ENCODE measurements at regions not wholly inside any gene's neighbourhood (a gene's known extent, or its start where the extent isn't known, plus 50 kb on each side); places are given as distances from the start of the nearest gene placed in this dataset.

DNA sequence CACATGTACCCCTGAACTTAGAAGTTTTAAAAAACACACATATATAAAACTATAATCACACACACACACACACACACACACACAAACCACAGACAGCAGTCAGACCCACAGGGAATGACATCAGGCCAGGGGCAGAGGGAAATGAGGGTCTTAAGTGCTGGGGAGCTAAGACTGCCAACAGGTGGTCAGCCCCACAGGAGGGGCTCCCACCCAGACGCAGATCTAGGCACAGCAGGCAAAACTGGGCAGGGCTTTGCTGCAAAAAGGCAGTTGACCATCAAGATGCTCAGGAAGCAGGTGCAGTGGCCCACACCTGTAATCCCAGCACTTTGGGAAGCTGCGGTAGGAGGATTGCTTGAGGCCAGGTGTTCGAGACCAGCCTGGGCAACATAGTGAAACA, 121.0 kb upstream of the LSM14A start:
- no peak for DNase-seq (ENCODE audit: low read depth)
- no peak overlapping the region for H3K4me3 ChIP-seq (ENCODE audit: low read depth, low read length)
- TF ChIP-seq, protein P1, sequence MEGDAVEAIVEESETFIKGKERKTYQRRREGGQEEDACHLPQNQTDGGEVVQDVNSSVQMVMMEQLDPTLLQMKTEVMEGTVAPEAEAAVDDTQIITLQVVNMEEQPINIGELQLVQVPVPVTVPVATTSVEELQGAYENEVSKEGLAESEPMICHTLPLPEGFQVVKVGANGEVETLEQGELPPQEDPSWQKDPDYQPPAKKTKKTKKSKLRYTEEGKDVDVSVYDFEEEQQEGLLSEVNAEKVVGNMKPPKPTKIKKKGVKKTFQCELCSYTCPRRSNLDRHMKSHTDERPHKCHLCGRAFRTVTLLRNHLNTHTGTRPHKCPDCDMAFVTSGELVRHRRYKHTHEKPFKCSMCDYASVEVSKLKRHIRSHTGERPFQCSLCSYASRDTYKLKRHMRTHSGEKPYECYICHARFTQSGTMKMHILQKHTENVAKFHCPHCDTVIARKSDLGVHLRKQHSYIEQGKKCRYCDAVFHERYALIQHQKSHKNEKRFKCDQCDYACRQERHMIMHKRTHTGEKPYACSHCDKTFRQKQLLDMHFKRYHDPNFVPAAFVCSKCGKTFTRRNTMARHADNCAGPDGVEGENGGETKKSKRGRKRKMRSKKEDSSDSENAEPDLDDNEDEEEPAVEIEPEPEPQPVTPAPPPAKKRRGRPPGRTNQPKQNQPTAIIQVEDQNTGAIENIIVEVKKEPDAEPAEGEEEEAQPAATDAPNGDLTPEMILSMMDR (IDR thresholded peaks at IDR 0.05; ENCODE audit: low read depth, low read length, missing control alignments), result no peak

- no peak for DNase-seq (ENCODE audit: low read depth)
- TF ChIP-seq, protein P1 (IDR thresholded peaks at IDR 0.05; ENCODE audit: low read depth, low read length, missing control alignments), result no peak
- no peak overlapping the region for H3K4me3 ChIP-seq (ENCODE audit: low read depth, low read length)
These were observed 115.1 kb upstream of the LSM14A start for GRCh38 chr19:34057155-34057554.

DNA sequence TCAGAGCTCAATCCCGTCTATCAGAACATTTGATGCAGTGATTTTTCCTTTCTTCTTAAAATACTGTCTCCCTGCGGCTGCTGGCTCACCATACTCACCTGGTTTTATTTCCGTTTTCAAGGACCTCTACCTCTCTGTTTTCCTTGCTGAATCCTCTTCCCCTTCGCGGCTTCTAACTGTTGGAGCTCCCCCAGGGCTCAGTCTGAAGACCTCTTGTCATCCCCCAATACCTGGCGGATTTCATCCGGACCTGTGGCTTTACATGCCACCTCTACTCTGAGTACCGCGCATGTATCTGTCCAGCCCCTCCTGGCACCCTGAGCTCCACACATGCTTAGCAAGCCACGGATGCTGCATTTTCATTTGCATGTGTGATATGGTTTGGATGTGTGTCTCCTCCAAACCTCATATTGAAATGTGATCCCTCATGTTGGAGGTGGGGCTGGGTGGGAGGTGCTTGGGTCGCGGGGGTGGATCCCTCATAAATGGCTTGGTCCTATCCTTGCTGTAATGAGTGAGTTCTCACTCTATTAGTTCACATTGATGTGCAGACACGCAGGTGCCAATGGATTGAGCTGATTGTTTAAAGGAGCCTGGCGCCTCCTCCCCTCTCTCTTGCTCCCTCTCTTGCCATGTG, 106.2 kb upstream of the LSM14A start:
- no peak for DNase-seq (ENCODE audit: low read depth)
- TF ChIP-seq, protein P1 (IDR thresholded peaks at IDR 0.05; ENCODE audit: low read depth, low read length, missing control alignments), result no peak

DNA sequence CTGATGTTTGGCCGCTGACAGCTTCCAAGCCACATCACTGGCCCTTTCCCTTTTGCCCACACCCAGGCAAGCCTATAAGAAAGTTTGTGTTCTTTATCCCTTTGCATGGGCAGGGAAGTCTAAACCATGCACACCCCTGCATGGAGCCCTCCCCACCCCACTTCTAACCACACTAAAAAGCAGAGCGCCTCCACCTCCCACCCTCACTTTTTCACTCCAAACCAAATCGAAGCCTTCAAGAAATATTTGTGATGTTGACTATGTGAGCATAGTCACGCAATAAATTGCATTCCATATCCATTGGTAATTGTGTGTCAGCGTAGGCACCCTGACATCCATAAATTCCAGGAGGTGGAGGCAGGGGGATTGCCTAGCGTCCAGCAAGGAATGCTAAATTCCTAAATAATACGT, 104.4 kb upstream of the LSM14A start:
- H3K4me3 ChIP-seq (ENCODE audit: low read depth, low read length), result no peak overlapping the region
- TF ChIP-seq, protein P1 (IDR thresholded peaks at IDR 0.05; ENCODE audit: low read depth, low read length, missing control alignments), result no peak
- no peak for DNase-seq (ENCODE audit: low read depth)

More for the DNA sequence above, 106.2 kb upstream of the LSM14A start:
- H3K4me3 ChIP-seq (ENCODE audit: low read depth, low read length), result no peak overlapping the region

DNA sequence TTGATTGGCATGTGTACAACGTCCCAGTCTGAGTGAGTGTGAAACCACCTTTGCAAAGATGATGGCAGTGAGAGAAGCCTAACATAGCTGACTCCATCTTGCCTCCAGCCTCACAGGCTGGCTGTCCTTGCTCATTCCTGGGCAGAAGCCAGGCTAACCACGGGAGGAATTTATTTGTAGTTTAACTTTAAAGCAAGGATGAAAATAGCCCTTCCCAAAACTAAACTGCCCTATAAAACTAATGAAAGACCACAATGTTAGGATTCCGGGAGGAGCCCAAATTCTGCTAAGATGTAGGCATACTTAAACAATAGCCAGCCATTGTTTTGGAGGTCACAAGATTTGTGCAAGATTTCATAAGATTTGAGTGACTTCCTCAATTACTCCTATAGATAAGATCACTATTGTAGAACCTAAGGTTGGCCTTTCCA, 96.6 kb upstream of the LSM14A start:
- DNase-seq (ENCODE audit: low read depth), result no peak
- no peak overlapping the region for H3K4me3 ChIP-seq (ENCODE audit: low read depth, low read length)
- TF ChIP-seq, protein P1 (IDR thresholded peaks at IDR 0.05; ENCODE audit: low read depth, low read length, missing control alignments), result no peak

DNA sequence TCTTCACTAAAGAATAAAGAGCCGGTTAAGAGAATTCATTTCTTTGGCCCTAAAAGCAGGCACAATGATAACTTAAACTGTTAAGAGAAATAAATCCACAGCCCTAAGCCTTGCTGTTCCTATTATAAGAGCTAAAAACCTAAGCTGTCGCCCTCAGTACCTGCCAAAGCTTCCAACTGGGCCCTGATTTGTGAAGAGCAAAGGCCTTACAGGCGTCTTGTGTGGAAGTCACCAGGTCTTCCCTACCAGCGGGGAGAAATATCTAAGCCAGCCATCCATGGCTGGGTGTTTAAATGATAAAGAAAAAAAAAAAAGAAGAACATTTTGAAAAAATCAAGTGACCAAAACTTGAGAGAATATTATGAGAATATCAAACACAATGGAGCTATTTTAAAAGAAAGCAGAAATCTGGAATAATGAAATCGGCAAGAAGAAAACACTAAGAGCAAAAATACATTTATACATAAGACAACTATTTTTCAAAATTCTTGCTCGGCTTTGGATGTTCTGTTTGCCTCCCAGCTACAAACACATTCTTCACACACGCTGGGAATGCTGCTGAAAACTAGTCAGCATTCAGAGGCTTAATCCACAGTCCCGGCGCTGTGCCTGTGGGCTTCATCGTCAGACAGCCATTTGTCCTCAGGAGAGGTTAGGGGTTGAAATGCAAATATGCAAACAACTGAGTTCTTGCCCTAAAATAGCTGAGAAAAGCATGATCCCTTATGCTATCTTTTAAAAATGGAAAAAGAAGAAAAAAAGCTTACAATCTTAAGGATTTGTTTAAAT, 89.8 kb upstream of the LSM14A start:
- no peak for DNase-seq (ENCODE audit: low read depth)
- H3K4me3 ChIP-seq (ENCODE audit: low read depth, low read length), result no peak overlapping the region
- TF ChIP-seq, protein P1 (IDR thresholded peaks at IDR 0.05; ENCODE audit: low read depth, low read length, missing control alignments), result no peak

Data from GM12864 (cell line).